HG03039 (cell line): ENCODE measurements at regions not wholly inside any gene's neighbourhood (a gene's known extent, or its start where the extent isn't known, plus 50 kb on each side); places are given as distances from the start of the nearest gene placed in this dataset.

Experiments used
- ATAC-seq: cut with Tn5 transposase; IDR thresholded peaks from one replicate; pipeline ENCODE4 v1.9.1; 2021; ENCODE audit warnings: mild to moderate bottlenecking, moderate library complexity; ENCODE audit not compliant: unreplicated experiment

DNA sequence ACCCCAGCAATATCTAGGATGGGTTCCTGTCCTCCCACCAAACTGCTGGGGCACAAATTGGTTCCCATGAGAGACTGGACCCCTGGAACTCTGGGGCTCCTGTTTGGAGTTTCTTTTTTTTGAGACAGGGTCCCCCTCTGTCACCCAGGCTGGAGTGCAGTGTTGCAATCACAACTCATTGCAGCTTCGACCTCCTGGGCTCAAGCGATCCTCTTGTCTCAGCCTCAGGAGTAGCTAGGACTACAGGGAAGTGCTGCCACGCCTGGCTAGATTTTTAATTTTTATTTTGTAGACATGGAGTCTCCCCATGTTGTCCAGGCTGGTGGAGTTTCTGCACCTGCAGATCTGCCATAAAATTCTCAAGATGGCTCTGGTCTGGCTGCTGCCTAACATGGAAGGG is 56.3 kb upstream of the BRD7 start:
- no peak for ATAC-seq

DNA sequence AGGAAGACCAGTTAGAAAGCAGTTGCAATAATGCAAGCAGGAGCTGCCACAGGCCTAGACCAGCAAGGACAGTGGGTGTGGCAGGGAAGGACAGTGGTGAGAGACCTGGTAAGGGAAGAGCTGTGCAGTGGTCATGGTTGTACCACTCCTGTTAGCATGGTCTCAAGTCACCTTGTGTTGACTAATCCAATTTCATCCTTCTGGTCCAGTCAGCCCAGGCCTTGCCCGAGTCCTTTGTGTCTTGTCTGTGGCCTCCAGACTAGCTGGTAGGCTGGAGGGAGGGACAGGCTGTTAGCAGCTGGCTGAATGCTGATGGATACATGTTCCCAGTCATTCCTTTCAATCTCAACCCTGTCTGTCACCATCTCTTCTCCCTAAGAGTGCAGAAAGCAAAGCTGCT is 54.1 kb upstream of the BRD7 start:
- ATAC-seq, result no peak

DNA sequence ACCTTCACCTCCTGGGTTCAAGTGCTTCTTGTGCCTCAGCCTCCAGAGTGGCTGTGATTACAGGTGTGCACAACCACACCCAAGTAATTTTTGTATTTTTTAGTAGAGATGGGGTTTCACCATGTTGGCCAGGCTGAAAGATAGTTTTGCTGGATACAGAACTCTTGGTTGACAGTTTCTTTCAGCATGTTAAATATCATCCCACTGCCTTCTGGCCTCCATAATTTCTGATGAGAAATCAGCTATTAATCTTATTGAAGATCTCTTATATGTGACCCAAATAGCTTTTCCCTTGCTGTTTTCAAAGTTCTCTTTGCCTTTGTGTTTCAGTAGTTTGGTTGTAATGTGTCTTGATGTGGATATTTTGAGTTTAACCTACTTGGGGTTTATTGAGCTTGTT is 50.3 kb upstream of the BRD7 start:
- ATAC-seq, result no peak
